ENCODE measurements at regions not wholly inside any gene's neighbourhood (a gene's known extent, or its start where the extent isn't known, plus 50 kb on each side); places are given as distances from the start of the nearest gene placed in this dataset.

- TF ChIP-seq POLR2AphosphoS5 (IDR thresholded peaks at IDR 0.05; ENCODE audit: insufficient read depth, low read depth, low read length) (no peak), POLR2A (IDR thresholded peaks at IDR 0.05; ENCODE audit: low read depth, low read length) (no peak), CTCF (IDR thresholded peaks at IDR 0.05; ENCODE audit: extremely low read depth in 1 of 2, insufficient read depth in 1 of 2, low read depth in 1 of 2, low read length in 2 of 2) (no peak), EZH2 (IDR thresholded peaks at IDR 0.05; ENCODE audit: borderline replicate concordance, low read depth, low read length, severe bottlenecking) (no peak), GATA2 (IDR thresholded peaks at IDR 0.05; ENCODE audit: insufficient read depth, insufficient read length, low read depth, low read length) (no peak), FOS (IDR thresholded peaks at IDR 0.05; ENCODE audit: borderline replicate concordance, insufficient read depth, low read length) (no peak), JUN (IDR thresholded peaks at IDR 0.05; ENCODE audit: borderline replicate concordance, insufficient read depth, insufficient read length, low read depth) (no peak), MYC (IDR thresholded peaks at IDR 0.05; ENCODE audit: low read depth, low read length) (no peak)
Observed at GRCh38 chr4:18134111-18134510, 112.6 kb upstream of the LCORL start.

Data from endothelial cell of umbilical vein (primary cell).